SK-N-SH treated with all-trans-retinoic acid at 6 μM for 48 hours (cell line): ENCODE measurements at regions not wholly inside any gene's neighbourhood (a gene's known extent, or its start where the extent isn't known, plus 50 kb on each side); places are given as distances from the start of the nearest gene placed in this dataset.

ENCODE experiments used
- ATAC-seq: fragments of 200-7000 bp; cut with Tn5 transposase; 3 replicates; pipeline ENCODE4 v1.9.1; 2020; ENCODE audit warnings: mild to moderate bottlenecking, moderate library complexity
- ARNTL ChIP-seq: fragments of 450-650 bp; formaldehyde crosslinking; IDR thresholded peaks from 2 replicates; pipeline ENCODE4 v1.5.0; 2020; ENCODE audit warnings: low read depth, mild to moderate bottlenecking, moderate library complexity, borderline replicate concordance
- BACH2 ChIP-seq: fragments of 250-450 bp; sonication (Bioruptor Pico); IDR thresholded peaks from 2 replicates; pipeline ENCODE4 v1.9.0; 2021; ENCODE audit warnings: mild to moderate bottlenecking, borderline replicate concordance
- CREB5 ChIP-seq: fragments of 250-450 bp; sonication (Bioruptor Pico); IDR thresholded peaks from 2 replicates; pipeline ENCODE4 v1.5.1; 2020; ENCODE audit warnings: low read depth, mild to moderate bottlenecking, moderate library complexity
- CSDC2 ChIP-seq: fragments of 250-450 bp; sonication (Bioruptor Pico); IDR thresholded peaks from 2 replicates; pipeline ENCODE4 v1.5.0; 2020; ENCODE audit warnings: mild to moderate bottlenecking, moderate library complexity
- CSRNP3 ChIP-seq: fragments of 250-450 bp; sonication (Bioruptor Pico); IDR thresholded peaks from 2 replicates; pipeline ENCODE4 v1.5.1; 2021; ENCODE audit warnings: mild to moderate bottlenecking, moderate library complexity
- ESRRG ChIP-seq: fragments of 250-450 bp; sonication (Bioruptor Pico); IDR thresholded peaks from 2 replicates; pipeline ENCODE4 v1.6.1; 2021; ENCODE audit warnings: mild to moderate bottlenecking
- GLIS3 ChIP-seq: fragments of 250-450 bp; sonication (Bioruptor Pico); IDR thresholded peaks from 2 replicates; pipeline ENCODE4 v1.5.0; 2020; ENCODE audit warnings: mild to moderate bottlenecking, moderate library complexity
- ISL1 ChIP-seq: fragments of 250-450 bp; sonication (Bioruptor Pico); IDR thresholded peaks from 2 replicates; pipeline ENCODE4 v2.1.2; 2022; ENCODE audit warnings: mild to moderate bottlenecking, moderate library complexity
- OSR1 ChIP-seq: fragments of 250-450 bp; sonication (Bioruptor Pico); IDR thresholded peaks from 2 replicates; pipeline ENCODE4 v1.8.0; 2022; ENCODE audit warnings: moderate library complexity, mild to moderate bottlenecking, inconsistent platforms
- PATZ1 ChIP-seq: fragments of 250-450 bp; sonication (Bioruptor Pico); IDR thresholded peaks from 2 replicates; pipeline ENCODE4 v1.8.0; 2020; ENCODE audit warnings: mild to moderate bottlenecking, moderate library complexity, borderline replicate concordance
- PPARA ChIP-seq: fragments of 250-450 bp; sonication (Bioruptor Pico); IDR thresholded peaks from 2 replicates; pipeline ENCODE4 v1.5.0; 2020; ENCODE audit warnings: mild to moderate bottlenecking, borderline replicate concordance
- RARB ChIP-seq: fragments of 250-450 bp; sonication (Bioruptor Pico); IDR thresholded peaks from 2 replicates; pipeline ENCODE4 v1.8.0; 2021; ENCODE audit warnings: mild to moderate bottlenecking, moderate library complexity
- SNAI2 ChIP-seq: fragments of 250-450 bp; sonication (Bioruptor Pico); IDR thresholded peaks from 2 replicates; pipeline ENCODE4 v1.5.0; 2020; ENCODE audit warnings: mild to moderate bottlenecking, moderate library complexity
- TCF4 ChIP-seq: fragments of 250-450 bp; sonication (Bioruptor Pico); IDR thresholded peaks from 2 replicates; pipeline ENCODE4 v1.8.0; 2021; ENCODE audit warnings: mild to moderate bottlenecking, moderate library complexity, borderline replicate concordance
- TOX ChIP-seq: fragments of 250-450 bp; sonication (Bioruptor Pico); IDR thresholded peaks from 2 replicates; pipeline ENCODE4 v1.8.0; 2021; ENCODE audit warnings: mild to moderate bottlenecking, moderate library complexity, borderline replicate concordance
- TSHZ2 ChIP-seq: fragments of 250-450 bp; sonication (Bioruptor Pico); IDR thresholded peaks from 2 replicates; pipeline ENCODE4 v1.5.0; 2020; ENCODE audit warnings: mild to moderate bottlenecking, moderate library complexity
- ZC3H10 ChIP-seq: fragments of 250-450 bp; sonication (Bioruptor Pico); IDR thresholded peaks from 2 replicates; pipeline ENCODE4 v1.5.1; 2021; ENCODE audit warnings: mild to moderate bottlenecking, moderate library complexity
- ZFP3 ChIP-seq: fragments of 250-450 bp; sonication (Bioruptor Pico); IDR thresholded peaks from 2 replicates; pipeline ENCODE4 v1.5.0; 2020; ENCODE audit warnings: mild to moderate bottlenecking, moderate library complexity
- ZNF70 ChIP-seq: fragments of 450-650 bp; formaldehyde crosslinking; IDR thresholded peaks from 2 replicates; pipeline ENCODE4 v1.5.0; 2020; ENCODE audit warnings: mild to moderate bottlenecking, moderate library complexity
- ZNF8 ChIP-seq: fragments of 450-650 bp; formaldehyde crosslinking; IDR thresholded peaks from 2 replicates; pipeline ENCODE4 v1.5.0; 2020; ENCODE audit warnings: mild to moderate bottlenecking, moderate library complexity
- TF ChIP-seq, protein P1 (sequence below): fragments of 250-450 bp; sonication (Bioruptor Pico); IDR thresholded peaks from 2 replicates; pipeline ENCODE4 v1.8.0; 2021; ENCODE audit warnings: low read depth, mild to moderate bottlenecking, moderate library complexity, borderline replicate concordance

GRCh38 chr4:128542047-128542446 is 254.4 kb upstream of the PGRMC2 start:
- peak; percentile 75 for ATAC-seq
- TF ChIP-seq ESRRG (CRISPR knock-in tag) (no peak), GLIS3 (no peak), SNAI2 (CRISPR knock-in tag) (no peak), CSRNP3 (CRISPR knock-in tag) (no peak), ZC3H10 (CRISPR knock-in tag) (no peak), ZNF70 (CRISPR knock-in tag) (no peak), RARB (no peak), ZNF8 (CRISPR knock-in tag) (no peak), TCF4 (no peak), CSDC2 (CRISPR knock-in tag) (no peak), ISL1 (CRISPR knock-in tag) (no peak), PPARA (CRISPR knock-in tag) (no peak), CREB5 (CRISPR knock-in tag) (no peak), BACH2 (CRISPR knock-in tag) (no peak), TOX (CRISPR knock-in tag) (no peak), TSHZ2 (no peak), OSR1 (CRISPR knock-in tag) (no peak), ARNTL (no peak)

DNA sequence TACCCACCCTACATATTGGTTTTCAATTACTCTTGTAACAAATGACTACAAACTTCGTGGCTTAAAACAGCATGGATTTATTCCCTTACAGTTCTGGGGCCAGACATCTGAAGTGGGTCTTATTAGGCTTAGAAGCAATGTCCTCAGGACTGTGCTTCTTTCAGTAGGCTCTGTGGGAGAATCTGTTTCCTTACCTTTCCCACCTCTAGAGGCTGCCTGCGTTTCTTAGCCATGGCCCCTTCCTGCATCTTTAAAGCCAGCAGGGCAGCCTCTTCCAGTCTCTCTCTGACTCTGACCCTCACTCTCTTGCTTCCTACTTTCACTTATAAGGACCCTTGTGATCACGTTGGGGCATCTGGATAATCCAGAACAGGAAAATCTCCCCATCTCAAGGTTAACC is 252.5 kb upstream of the PGRMC2 start:
- ATAC-seq = no peak
- TF ChIP-seq CSDC2 (CRISPR knock-in tag) = no peak
- TF ChIP-seq PPARA (CRISPR knock-in tag) = no peak
- TF ChIP-seq ZNF8 (CRISPR knock-in tag) = no peak
- no peak for TF ChIP-seq TSHZ2
- no peak for TF ChIP-seq TOX (CRISPR knock-in tag)
- no peak for TF ChIP-seq BACH2 (CRISPR knock-in tag)
- TF ChIP-seq CREB5 (CRISPR knock-in tag) = no peak
- no peak for TF ChIP-seq ESRRG (CRISPR knock-in tag)
- TF ChIP-seq ARNTL = no peak
- TF ChIP-seq, protein P1, sequence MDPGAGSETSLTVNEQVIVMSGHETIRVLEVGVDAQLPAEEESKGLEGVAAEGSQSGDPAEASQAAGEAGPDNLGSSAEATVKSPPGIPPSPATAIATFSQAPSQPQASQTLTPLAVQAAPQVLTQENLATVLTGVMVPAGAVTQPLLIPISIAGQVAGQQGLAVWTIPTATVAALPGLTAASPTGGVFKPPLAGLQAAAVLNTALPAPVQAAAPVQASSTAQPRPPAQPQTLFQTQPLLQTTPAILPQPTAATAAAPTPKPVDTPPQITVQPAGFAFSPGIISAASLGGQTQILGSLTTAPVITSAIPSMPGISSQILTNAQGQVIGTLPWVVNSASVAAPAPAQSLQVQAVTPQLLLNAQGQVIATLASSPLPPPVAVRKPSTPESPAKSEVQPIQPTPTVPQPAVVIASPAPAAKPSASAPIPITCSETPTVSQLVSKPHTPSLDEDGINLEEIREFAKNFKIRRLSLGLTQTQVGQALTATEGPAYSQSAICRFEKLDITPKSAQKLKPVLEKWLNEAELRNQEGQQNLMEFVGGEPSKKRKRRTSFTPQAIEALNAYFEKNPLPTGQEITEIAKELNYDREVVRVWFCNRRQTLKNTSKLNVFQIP = no peak
- no peak for TF ChIP-seq PATZ1 (CRISPR knock-in tag)
- no peak for TF ChIP-seq GLIS3
- no peak for TF ChIP-seq ZC3H10 (CRISPR knock-in tag)
- no peak for TF ChIP-seq CSRNP3 (CRISPR knock-in tag)
- no peak for TF ChIP-seq ZFP3 (CRISPR knock-in tag)
- no peak for TF ChIP-seq TCF4
